GM12865 (cell line): ENCODE measurements at regions not wholly inside any gene's neighbourhood (a gene's known extent, or its start where the extent isn't known, plus 50 kb on each side); places are given as distances from the start of the nearest gene placed in this dataset.

Source experiments
- DNase-seq: peaks from one replicate; pipeline ENCODE4 v3.0.0; 2010; ENCODE audit warnings: low read depth
- H3K4me3 ChIP-seq: 2 replicates; pipeline ENCODE4 v1.5.1; 2011; ENCODE audit warnings: mild to moderate bottlenecking, low read depth, low read length, control low read depth
- TF ChIP-seq, protein P1 (sequence below): IDR thresholded peaks from 2 replicates; pipeline ENCODE4 v1.5.1; 2011; ENCODE audit warnings: low read length, control low read depth, low read depth, inconsistent platforms; ENCODE audit not compliant: insufficient read depth; ENCODE audit errors: missing control alignments

DNA sequence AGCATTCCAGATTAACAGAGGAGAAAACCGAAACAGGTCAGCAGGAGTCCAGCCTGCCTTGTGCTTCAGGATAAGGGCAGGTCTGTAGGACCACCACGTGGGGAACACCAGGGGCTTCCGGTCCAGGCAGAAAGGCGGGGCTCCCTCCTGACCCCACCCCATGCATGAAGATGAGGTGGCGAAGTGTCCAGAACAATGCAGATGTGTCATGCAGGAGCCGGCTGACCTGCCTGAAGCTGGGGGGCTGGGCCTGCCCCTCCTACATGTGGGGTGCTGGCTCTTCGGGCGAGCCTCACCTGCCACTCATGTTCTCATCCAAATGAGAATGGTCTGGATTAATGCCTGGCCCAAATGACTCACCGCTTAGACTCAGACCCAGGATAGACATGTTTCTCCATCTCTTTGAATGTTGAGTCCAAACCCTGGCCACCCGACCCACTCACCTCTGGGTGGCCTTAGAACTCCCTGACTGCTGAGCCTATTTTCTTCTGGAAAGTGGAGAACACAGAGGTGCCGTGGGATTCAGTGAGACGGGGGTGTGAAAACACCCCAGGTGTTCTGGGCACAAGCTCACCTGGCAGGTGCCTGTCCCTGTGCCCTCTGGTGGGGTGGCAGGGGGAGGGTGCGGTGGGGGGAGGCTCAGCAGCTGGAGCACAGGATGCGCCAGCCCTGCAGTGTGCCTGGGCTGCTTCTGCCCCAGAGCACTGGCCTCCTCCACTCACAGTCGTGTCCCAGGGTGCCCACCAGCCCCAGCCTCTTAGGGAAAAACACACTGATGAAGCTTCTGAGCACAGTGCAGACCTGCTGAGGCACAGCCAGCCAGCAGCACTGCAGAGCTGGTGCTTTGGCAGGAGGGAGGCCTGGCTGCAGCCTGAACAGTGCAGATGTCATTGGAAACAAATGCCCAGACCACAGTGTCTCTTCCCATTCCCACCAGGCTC is 55.2 kb upstream of the GDF10 start:
- TF ChIP-seq, protein P1, sequence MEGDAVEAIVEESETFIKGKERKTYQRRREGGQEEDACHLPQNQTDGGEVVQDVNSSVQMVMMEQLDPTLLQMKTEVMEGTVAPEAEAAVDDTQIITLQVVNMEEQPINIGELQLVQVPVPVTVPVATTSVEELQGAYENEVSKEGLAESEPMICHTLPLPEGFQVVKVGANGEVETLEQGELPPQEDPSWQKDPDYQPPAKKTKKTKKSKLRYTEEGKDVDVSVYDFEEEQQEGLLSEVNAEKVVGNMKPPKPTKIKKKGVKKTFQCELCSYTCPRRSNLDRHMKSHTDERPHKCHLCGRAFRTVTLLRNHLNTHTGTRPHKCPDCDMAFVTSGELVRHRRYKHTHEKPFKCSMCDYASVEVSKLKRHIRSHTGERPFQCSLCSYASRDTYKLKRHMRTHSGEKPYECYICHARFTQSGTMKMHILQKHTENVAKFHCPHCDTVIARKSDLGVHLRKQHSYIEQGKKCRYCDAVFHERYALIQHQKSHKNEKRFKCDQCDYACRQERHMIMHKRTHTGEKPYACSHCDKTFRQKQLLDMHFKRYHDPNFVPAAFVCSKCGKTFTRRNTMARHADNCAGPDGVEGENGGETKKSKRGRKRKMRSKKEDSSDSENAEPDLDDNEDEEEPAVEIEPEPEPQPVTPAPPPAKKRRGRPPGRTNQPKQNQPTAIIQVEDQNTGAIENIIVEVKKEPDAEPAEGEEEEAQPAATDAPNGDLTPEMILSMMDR = no peak
- no peak overlapping the region for H3K4me3 ChIP-seq
- DNase-seq = no peak

DNA sequence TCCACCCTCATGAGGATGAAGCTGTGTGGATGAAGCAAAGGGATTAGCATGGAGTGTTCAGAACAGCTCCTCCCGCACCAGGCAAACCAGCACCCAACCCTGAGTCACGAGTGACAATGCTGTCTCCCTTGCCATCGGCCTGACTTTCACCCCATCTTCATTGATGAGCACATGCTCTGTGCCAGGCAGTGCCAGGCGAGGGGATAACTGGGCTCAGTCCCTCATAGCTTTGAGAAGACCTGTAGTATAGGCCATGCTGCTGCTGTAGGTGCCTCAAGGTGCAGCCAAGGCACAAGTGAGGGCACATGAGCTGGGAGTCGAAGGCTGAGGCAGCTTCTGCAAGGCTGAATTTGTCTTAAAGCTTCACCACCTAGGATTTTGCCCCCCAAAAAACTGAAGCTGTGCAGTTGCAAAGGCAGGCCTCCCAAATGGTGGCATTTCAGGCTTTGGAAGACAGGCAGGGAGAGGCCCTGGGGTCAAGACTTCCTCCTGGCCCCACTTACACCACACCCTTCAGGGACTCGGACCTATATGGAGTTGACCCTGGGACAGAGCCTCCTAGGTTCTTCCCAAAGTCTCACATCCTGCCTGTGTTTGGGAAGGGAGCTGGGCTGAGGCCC is 54.2 kb upstream of the GDF10 start:
- DNase-seq = no peak
- TF ChIP-seq, protein P1 = no peak

DNA sequence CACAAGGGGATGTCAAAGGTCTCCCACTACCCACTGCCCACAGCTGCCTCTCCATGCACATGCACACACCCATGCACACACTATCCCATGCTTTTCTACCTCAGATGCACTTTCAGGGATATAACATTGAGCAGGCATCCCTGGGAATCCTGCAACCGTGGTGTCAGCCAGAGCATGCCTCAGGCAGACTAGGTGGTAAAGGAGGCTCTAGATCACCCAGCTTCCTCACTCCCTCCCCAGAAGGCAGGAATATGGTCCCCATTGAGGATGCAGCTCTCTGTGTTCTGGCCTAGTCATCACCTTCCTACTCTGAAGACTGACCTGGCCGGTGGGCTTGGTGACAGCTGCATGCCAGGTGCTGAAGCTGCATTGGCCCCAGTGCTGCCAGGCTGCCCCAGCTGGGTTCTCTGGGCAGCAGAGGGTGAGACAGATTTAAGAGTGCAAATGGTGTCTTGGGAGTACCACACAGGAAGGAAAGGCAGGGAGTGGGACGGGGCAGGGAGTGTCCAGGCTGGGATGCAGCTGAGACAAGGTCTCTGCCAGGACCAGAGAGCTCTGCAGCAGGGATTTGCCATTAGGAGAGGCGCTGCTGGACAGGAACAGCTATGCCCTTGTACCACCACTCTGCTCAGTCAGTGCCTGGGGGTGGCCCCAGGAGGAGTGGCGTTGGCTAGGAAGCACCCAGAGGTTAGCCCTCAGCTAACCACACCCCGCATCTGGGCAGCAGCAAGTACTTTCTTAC is 53.4 kb upstream of the GDF10 start:
- H3K4me3 ChIP-seq = no peak overlapping the region
- TF ChIP-seq, protein P1 = no peak
- DNase-seq = no peak

More for the DNA sequence above, 54.2 kb upstream of the GDF10 start:
- no peak overlapping the region for H3K4me3 ChIP-seq

DNA sequence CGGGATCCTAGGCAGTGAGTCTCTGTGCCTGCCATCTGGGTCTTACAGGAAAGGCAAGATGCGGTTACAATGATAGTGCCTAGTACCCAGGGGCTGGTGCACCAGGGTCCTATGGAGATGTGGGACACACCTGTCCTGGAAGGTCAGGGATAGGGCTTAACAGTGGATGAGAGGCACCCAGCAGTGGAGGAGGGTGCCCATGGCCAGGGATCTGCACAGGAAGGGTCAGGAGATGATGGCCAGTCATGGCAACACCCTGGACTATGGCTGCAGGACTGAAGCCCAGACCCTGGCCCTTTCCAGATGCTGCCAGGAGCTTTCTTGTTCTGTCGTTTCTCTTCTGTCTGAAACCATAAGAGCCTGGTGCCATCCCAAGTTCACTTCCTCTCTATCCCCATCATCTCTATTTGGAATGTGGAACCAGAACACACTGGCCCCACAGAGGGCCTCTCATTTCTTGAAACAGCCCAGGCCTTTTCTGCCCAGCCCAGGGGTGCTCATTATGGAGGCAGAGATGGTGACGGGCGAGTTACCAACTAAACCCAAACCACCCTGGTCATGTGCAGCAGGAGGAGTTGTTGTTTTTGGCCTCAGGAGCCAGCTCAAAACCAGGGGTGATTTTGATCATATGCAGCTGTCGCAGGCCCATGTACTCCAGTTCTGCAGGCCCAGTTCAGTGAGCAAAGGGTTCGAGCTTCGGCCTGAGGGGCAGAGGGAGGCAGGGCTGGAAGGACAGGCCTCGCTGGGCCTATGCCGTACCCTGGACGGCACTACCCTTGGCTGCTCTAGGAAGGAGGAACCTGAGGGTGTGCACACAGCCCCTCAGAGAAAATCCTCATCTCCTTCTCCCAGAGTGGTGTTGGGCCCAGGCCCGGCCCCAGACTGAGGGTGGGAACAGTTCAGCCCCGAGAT is 52.6 kb upstream of the GDF10 start:
- no peak overlapping the region for H3K4me3 ChIP-seq
- TF ChIP-seq, protein P1 = no peak
- no peak for DNase-seq

DNA sequence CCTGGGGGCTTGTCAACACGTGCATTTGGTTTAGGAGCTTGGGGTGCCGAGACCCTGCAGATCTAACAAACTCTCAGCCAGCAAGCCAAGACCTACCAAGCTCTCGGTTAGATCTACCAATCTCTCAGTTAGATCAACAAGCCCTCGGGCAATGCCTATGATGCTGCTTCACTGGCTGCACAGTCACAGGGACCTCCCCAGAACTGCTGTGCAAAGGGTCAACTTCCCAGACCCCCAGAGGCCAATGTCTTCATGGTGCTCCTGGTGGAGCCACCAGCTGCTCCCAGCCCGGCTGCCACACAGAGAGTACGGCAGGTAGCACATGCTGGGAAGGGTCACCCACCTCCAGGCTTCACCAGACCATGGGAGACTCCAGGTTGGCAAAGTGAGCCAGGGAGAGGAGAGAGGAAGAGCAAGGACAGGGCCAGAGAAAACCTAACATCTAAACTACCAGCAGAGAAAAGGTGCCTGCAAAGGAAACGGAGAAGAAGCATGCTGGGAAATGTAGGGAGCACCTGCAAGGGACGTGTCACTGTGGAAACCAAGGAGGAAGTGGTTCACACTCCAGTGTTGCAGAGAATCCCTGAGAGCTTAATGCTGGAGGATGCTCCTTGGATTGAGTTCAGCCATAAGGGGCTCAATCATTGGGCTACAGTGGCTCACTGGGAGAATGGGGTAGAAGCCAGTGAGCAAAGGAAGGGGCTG is 51.5 kb upstream of the GDF10 start:
- no peak overlapping the region for H3K4me3 ChIP-seq
- TF ChIP-seq, protein P1 = no peak
- no peak for DNase-seq
